Esophagus squamous epithelium (tissue), 4 donors: ENCODE measurements at regions not wholly inside any gene's neighbourhood (a gene's known extent, or its start where the extent isn't known, plus 50 kb on each side); places are given as distances from the start of the nearest gene placed in this dataset.

ENCODE experiments used
- CTCF ChIP-seq, 6 experiments: fragments of 450-650 bp in 4 of 6; fragments of 200-600 bp in 2 of 6; sonication (generic) in 2 of 6; IDR thresholded peaks; one replicate each; pipeline ENCODE4 v1.5.1; 2016 to 2019; ENCODE audit warnings: antibody characterized with exemption in 6 of 6, mild to moderate bottlenecking in 4 of 6, moderate library complexity in 4 of 6
- POLR2A ChIP-seq, 4 donors: fragments of 450-650 bp; IDR thresholded peaks; one replicate each; pipeline ENCODE4 v1.6.1; 2017; ENCODE audit warnings: antibody characterized with exemption in 4 of 4, mild to moderate bottlenecking in 4 of 4, moderate library complexity in 3 of 4

- TF ChIP-seq CTCF (IDR thresholded peaks at IDR 0.05) (no peak), POLR2A (IDR thresholded peaks at IDR 0.05) (no peak)
Observed at GRCh38 chr2:77800410-77800809, 278.2 kb upstream of the LRRTM4 start.
